CD4-positive, alpha-beta T cell treated with Interleukin-4 for 4 hours (primary cell): ENCODE measurements at regions not wholly inside any gene's neighbourhood (a gene's known extent, or its start where the extent isn't known, plus 50 kb on each side); places are given as distances from the start of the nearest gene placed in this dataset.

Experiments
- DNase-seq: peaks from one replicate; pipeline ENCODE4 v3.0.0-alpha.2; 2020

DNA sequence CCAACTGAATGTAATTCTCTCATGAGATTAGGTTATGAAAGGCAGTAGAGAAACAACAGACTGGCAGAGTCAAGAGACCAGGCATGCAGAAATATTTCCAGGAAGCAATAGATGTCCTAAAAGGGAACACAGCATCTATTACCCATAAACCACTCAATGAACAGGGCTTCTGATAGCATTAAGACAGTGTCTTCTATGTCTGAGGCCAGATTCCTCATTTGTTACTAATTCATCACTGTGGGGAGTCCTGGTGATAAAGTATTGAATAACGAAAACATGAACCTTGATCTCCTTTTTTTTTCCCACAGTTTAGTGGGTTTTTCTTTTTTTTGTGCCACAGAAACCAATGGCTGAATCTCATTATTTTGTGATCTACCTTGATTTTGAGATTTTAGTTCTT is 339.0 kb downstream of the METTL15 start:
- no peak for DNase-seq

DNA sequence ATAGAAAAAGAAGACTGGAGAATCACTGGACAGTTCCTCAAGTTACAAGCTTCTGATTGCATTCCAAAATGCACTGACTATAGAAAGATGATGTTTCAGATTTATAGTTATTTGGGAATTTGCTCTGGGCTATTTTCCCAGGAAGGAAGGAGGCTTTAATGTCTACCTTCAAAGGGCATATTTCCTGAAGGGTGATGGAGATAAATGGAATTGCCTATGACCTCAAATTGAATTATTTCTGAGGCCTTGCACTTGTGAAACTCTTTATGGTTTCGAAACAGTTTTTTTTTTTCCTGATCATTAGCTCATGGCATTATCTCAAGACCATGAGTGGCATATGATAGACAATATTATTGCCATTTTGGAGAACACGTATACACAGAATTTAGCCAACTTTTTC is 333.9 kb downstream of the METTL15 start:
- DNase-seq: no peak

- DNase-seq: no peak
These were observed 331.2 kb downstream of the METTL15 start for GRCh38 chr11:28439403-28439802.

- no peak for DNase-seq
These were observed 311.9 kb downstream of the METTL15 start for GRCh38 chr11:28420099-28420498.

DNA sequence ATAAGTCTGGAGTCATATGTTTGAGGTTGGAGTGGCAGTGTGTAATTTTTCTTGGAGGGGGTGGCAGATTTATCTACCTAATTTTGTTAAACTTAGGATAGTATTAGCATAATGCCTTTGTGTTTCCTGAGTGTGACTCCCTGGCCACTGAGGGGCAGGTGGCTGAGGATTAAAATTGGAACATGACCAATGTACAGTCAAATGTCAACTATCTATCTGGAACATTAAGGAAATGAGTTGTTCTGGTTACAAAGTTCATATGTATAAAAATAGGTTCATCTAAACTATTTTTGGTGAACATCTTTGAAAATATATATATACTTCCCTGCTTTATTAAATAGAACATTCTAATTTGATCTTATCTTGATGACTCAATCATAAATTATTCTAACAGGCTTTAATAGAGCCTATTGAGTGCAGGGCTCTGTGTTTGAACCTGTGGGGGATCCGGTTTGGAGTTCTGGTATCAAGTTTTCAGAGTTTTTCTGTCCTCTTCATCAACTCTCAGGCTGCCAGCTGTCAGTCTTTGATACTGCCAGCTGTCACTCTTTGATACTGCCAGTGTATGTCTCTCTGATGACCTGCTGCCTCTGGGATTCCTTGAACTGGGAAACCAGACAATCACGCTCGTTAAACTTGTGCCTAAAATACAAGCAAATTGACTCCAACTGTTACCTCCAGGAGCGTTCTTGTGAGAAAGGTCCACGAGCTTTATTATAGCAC is 309.6 kb downstream of the METTL15 start:
- no peak for DNase-seq

- DNase-seq: no peak
These were observed 303.8 kb downstream of the METTL15 start for GRCh38 chr11:28412029-28412428.

DNA sequence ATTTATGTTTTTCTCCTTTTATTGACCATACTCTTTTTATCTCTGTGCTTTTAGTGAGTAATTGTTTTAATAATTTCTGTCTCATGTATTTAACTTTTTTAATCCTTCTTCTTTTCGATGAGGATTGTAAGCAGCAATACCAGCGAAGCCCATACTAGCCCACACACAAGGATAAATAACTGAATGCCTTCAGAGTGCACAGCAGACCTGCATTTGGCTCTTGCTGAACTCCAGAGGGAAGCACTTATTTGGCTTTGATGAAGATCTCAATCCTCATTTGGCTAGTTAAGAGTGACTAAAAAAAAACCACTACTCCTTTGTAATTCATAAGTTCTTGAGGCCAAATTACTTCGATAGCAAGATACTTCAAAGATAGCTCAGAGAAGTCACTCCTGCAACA is 293.3 kb downstream of the METTL15 start:
- DNase-seq: no peak

GRCh38 chr11:28400331-28401100 is 292.3 kb downstream of the METTL15 start:
- no peak for DNase-seq

DNA sequence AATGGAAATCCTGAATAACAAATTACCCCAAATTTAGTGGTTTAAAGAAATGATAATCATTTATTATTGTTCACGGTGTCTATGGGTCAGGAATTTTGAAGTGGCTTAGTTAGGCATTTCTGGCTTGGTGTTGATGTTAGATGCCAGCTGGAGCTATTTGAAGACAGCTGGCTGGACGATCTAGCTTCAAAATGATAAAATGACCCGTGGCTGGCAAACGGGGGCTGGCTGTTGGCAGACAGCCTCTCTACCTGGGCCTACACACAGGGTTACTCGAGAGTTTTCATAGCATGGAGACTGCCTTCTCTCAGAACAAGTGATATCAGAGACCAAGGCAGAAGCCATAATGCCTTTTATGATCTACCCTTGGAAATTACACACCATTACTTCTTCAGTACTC is 285.2 kb downstream of the METTL15 start:
- no peak for DNase-seq

- no peak for DNase-seq
These were observed 276.2 kb downstream of the METTL15 start for GRCh38 chr11:28384418-28384817.

DNA sequence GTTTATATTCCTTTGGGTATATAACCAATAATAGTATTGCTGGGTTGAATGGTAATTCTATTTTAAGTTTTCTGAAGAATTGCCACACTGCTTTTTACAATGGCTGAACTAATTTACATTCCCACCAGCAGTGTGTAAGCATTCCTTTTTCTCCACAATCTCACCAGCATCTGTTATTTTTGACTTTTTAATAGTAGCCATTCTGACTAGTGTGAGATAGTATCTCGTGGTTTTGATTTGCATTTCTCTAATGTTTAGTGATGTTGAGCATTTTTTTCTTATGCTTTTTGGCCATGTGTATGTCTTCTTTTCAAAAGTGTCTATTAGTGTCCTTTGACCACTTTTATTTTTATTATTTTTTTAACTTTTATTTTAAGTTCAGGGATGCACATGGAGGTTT is 275.3 kb downstream of the METTL15 start:
- DNase-seq: no peak
